SU-DHL-6 (cell line): ENCODE measurements at regions not wholly inside any gene's neighbourhood (a gene's known extent, or its start where the extent isn't known, plus 50 kb on each side); places are given as distances from the start of the nearest gene placed in this dataset.

Experiments
- H2AFZ ChIP-seq: fragments of 200-600 bp; sonication (generic); 2 replicates; pipeline ENCODE4 v1.6.1; 2014; ENCODE audit warnings: low read depth, mild to moderate bottlenecking, moderate library complexity, mixed read lengths, antibody characterized with exemption, low read length; ENCODE audit not compliant: severe bottlenecking
- H3F3A ChIP-seq: fragments of 200-600 bp; shearing (Covaris generic); 2 replicates; pipeline ENCODE4 v1.6.0; 2016; ENCODE audit warnings: antibody characterized with exemption, mild to moderate bottlenecking; ENCODE audit not compliant: insufficient read depth
- H3K27ac ChIP-seq: fragments of 200-600 bp; sonication (generic); 2 replicates; pipeline ENCODE4 v1.5.1; 2016; ENCODE audit warnings: low read depth, mild to moderate bottlenecking, low read length, moderate library complexity, mixed read lengths
- H3K27me3 ChIP-seq: fragments of 200-600 bp; sonication (generic), shearing (Covaris generic); 2 replicates; pipeline ENCODE4 v1.6.0; 2014; ENCODE audit warnings: mild to moderate bottlenecking, low read length
- H3K36me3 ChIP-seq: fragments of 200-600 bp; sonication (generic); 2 replicates; pipeline ENCODE4 v1.6.1; 2014; ENCODE audit warnings: mild to moderate bottlenecking, low read length, mixed read lengths
- H3K4me2 ChIP-seq: fragments of 300-600, 200-600 bp; shearing (Covaris generic), sonication (generic); 2 replicates; pipeline ENCODE4 v1.6.0; 2014; ENCODE audit warnings: low read length, low read depth, mild to moderate bottlenecking; ENCODE audit not compliant: poor library complexity, severe bottlenecking
- H3K4me3 ChIP-seq: fragments of 200-600 bp; sonication (generic); 2 replicates; pipeline ENCODE4 v1.5.1; 2014; ENCODE audit warnings: antibody characterized with exemption, low read length, mild to moderate bottlenecking, mixed read lengths; ENCODE audit not compliant: insufficient read depth, poor library complexity, severe bottlenecking
- H3K79me2 ChIP-seq: fragments of 200-600 bp; sonication (generic); 2 replicates; pipeline ENCODE4 v1.6.1; 2014; ENCODE audit warnings: mild to moderate bottlenecking, low read length, moderate library complexity; ENCODE audit not compliant: insufficient read depth
- H3K9ac ChIP-seq: fragments of 200-600 bp; sonication (generic); 2 replicates; pipeline ENCODE4 v1.7.0; 2014; ENCODE audit warnings: mild to moderate bottlenecking, low read length
- H3K9me2 ChIP-seq: fragments of 200-600 bp; sonication (generic); replicated peaks from 2 replicates; pipeline ENCODE4 v1.6.1; 2014; ENCODE audit warnings: low read length; ENCODE audit not compliant: insufficient read depth
- H3K9me3 ChIP-seq: fragments of 200-600 bp; sonication (generic); 2 replicates; pipeline ENCODE4 v1.6.1; 2014; ENCODE audit warnings: low read length, mixed read lengths; ENCODE audit not compliant: insufficient read depth
- H4K20me1 ChIP-seq: fragments of 200-600 bp; sonication (generic); 2 replicates; pipeline ENCODE4 v1.6.1; 2014; ENCODE audit warnings: low read depth, mild to moderate bottlenecking, antibody characterized with exemption, low read length, moderate library complexity, mixed read lengths
- EZH2phosphoT487 ChIP-seq: fragments of 200-600 bp; sonication (generic), shearing (Covaris generic); conservative IDR thresholded peaks from 2 replicates; pipeline ENCODE4 v1.6.1; 2018; ENCODE audit warnings: mild to moderate bottlenecking, antibody characterized with exemption, low read length, moderate library complexity, mixed read lengths
- TF ChIP-seq, protein P1 (sequence below): fragments of 200-600 bp; sonication (generic); IDR thresholded peaks from one replicate; pipeline ENCODE4 v1.5.1; 2017; ENCODE audit warnings: antibody characterized with exemption, mild to moderate bottlenecking, low read length, moderate library complexity; ENCODE audit not compliant: insufficient read depth, poor library complexity, severe bottlenecking

DNA sequence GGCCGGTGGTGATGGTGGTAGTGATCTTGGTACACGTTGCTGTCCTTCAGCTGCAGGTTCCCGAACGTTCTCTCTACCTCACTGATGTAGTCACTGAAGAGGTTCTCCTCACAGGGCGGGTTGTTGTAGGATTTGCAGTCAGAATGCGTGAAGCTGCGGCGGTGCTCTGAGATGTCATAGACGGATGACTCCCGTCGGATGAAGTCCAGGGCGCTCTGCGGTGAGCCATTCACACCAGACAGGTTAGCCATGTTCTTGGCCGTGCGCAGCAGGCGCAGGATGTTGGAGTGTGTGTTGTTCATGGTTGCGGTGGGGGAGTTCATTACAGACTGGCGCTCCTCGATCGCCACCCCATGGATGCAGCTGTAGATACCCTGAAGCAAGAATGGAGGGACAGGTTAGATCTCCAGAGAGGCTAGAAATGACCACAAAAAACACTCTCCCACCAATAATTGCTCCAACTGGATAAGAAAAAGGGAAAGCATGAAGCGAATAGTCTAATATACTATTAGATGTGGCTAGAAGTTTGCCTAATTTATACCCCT, 367.8 kb downstream of the EMP1 start:
- Histone ChIP-seq H3K4me3 (no peak overlapping the region), H3K9me2 (no peaks in the 10 kb centered on the region), H3K9ac (no peak overlapping the region), H3K9me3 (no peaks in the 10 kb centered on the region), H3K27ac (no peak overlapping the region), H3K4me2 (no peak overlapping the region), H3K36me3 (no peaks in the 10 kb centered on the region), H3K79me2 (no peaks in the 10 kb centered on the region), H3F3A (no peaks in the 10 kb centered on the region), H3K27me3 (no peaks in the 10 kb centered on the region), H4K20me1 (no peaks in the 10 kb centered on the region), H2AFZ (no peak overlapping the region)
- TF ChIP-seq, protein P1, sequence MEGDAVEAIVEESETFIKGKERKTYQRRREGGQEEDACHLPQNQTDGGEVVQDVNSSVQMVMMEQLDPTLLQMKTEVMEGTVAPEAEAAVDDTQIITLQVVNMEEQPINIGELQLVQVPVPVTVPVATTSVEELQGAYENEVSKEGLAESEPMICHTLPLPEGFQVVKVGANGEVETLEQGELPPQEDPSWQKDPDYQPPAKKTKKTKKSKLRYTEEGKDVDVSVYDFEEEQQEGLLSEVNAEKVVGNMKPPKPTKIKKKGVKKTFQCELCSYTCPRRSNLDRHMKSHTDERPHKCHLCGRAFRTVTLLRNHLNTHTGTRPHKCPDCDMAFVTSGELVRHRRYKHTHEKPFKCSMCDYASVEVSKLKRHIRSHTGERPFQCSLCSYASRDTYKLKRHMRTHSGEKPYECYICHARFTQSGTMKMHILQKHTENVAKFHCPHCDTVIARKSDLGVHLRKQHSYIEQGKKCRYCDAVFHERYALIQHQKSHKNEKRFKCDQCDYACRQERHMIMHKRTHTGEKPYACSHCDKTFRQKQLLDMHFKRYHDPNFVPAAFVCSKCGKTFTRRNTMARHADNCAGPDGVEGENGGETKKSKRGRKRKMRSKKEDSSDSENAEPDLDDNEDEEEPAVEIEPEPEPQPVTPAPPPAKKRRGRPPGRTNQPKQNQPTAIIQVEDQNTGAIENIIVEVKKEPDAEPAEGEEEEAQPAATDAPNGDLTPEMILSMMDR: no peak
- no peak for TF ChIP-seq EZH2phosphoT487

DNA sequence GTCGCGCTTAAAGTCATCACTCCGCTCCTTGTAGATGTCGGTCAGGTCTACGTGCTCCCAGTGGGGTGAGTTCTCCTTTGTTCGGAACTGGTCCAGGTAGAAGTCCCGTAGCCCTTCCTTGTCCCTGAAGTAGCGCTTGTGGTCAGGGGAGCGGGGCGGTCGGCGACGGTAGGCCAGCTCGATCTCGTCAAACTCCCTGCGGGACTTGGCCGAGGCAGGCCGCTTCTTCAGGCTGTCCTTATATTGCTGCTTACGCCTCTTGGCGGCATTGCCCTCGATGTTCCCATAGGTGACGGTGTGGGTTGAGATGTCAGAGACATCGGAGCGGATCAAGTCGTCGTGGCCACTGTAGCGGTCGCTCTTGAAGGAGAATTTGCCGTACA, 367.2 kb downstream of the EMP1 start:
- TF ChIP-seq, protein P1: no peak
- TF ChIP-seq EZH2phosphoT487: no peak
- H2AFZ ChIP-seq: no peak overlapping the region

DNA sequence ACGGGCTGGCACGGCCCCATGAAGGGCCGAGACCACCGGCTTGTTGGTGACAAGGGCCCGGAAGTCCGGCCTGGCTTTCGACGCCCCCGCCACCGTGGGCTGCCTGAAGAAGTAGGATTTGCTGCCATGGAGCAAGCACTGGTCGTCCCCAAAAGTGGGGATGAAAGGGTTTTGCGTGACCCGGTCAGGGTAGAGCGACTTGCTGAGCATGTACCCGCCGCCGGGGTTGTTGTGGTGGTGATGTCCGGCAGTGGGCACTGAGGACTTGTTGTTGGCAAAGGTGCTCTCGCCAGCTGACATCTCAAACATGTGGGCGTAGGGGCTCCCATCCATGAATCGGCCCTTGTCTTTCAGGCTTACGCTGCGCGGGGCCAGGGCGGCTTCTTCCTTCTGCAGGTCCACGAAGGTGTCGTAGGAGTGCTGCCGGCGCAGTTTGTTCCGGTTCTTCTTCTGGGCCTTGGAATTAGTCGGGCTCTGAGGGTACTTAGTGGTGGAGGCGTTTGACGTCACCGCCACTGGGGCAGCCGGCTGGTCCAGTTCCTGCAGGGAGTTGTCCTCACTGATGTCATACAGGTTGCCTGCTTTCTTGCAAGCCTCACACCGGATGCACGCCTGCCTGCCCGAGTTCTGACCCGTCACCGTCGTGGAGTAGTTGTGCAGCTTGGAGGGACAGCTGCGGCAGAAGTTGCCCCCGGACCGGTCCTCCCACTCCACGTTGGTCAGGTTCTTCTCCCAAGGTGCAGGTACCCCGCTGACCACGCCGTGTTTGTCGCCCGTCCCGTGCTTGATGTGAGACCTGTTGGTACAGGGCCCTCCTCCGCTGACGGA, 366.6 kb downstream of the EMP1 start:
- H3K27me3 ChIP-seq: no peaks in the 10 kb centered on the region

More for the DNA sequence above, 367.2 kb downstream of the EMP1 start:
- H4K20me1 ChIP-seq: no peaks in the 10 kb centered on the region
- H3K79me2 ChIP-seq: no peaks in the 10 kb centered on the region
- no peak overlapping the region for H3K27ac ChIP-seq
- H3K4me3 ChIP-seq: no peak overlapping the region
- H3K9ac ChIP-seq: no peak overlapping the region
- H3F3A ChIP-seq: no peaks in the 10 kb centered on the region
- no peaks in the 10 kb centered on the region for H3K9me2 ChIP-seq
- no peaks in the 10 kb centered on the region for H3K9me3 ChIP-seq
- H3K36me3 ChIP-seq: no peaks in the 10 kb centered on the region
- no peak overlapping the region for H3K4me2 ChIP-seq
- H3K27me3 ChIP-seq: no peaks in the 10 kb centered on the region

More for the DNA sequence above, 366.6 kb downstream of the EMP1 start:
- no peaks in the 10 kb centered on the region for H3F3A ChIP-seq
- H3K79me2 ChIP-seq: no peaks in the 10 kb centered on the region
- H3K27ac ChIP-seq: no peak overlapping the region
- no peaks in the 10 kb centered on the region for H3K9me3 ChIP-seq
- H3K9me2 ChIP-seq: no peaks in the 10 kb centered on the region
- no peak for TF ChIP-seq EZH2phosphoT487
- TF ChIP-seq, protein P1: no peak
- H2AFZ ChIP-seq: no peak overlapping the region
- H4K20me1 ChIP-seq: no peaks in the 10 kb centered on the region
- no peak overlapping the region for H3K4me2 ChIP-seq
- H3K4me3 ChIP-seq: no peak overlapping the region
- H3K36me3 ChIP-seq: no peaks in the 10 kb centered on the region
- H3K9ac ChIP-seq: no peak overlapping the region
